ENCODE measurements at regions not wholly inside any gene's neighbourhood (a gene's known extent, or its start where the extent isn't known, plus 50 kb on each side); places are given as distances from the start of the nearest gene placed in this dataset.

DNA sequence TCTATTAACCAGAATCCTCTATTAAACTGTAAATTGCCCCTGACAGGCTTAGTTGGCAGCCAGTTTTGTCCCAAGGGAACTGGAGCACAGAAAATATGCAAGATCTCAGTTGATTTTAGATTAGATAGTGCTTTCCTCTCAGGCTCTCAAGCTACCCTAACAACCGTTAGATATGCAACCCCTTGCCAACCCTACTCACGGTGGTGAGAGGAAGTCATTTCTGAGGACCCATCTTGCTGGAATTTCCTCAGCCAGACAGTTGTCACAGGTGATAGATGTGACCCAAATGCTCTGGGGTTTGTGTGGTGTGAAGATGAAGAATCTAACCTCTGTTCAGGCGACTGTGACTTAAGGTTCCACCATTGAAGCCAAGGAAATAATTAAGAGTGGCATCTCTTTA, 447.1 kb downstream of the MID1IP1 start:
- H3K4me3 ChIP-seq: no peak overlapping the region
- no peak for ATAC-seq
- no peaks in the 10 kb centered on the region for H3K27me3 ChIP-seq (ENCODE audit: low read depth)
- no peak for DNase-seq
- no peak overlapping the region for H3K27ac ChIP-seq
- TF ChIP-seq, protein P1, sequence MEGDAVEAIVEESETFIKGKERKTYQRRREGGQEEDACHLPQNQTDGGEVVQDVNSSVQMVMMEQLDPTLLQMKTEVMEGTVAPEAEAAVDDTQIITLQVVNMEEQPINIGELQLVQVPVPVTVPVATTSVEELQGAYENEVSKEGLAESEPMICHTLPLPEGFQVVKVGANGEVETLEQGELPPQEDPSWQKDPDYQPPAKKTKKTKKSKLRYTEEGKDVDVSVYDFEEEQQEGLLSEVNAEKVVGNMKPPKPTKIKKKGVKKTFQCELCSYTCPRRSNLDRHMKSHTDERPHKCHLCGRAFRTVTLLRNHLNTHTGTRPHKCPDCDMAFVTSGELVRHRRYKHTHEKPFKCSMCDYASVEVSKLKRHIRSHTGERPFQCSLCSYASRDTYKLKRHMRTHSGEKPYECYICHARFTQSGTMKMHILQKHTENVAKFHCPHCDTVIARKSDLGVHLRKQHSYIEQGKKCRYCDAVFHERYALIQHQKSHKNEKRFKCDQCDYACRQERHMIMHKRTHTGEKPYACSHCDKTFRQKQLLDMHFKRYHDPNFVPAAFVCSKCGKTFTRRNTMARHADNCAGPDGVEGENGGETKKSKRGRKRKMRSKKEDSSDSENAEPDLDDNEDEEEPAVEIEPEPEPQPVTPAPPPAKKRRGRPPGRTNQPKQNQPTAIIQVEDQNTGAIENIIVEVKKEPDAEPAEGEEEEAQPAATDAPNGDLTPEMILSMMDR (IDR thresholded peaks at IDR 0.05): no peak
- intact Hi-C loops (cut with DNase I): no loop called here
- H3K36me3 ChIP-seq: no peaks in the 10 kb centered on the region
- no peaks in the 10 kb centered on the region for H3K4me1 ChIP-seq
- no peaks in the 10 kb centered on the region for H3K9me3 ChIP-seq

DNA sequence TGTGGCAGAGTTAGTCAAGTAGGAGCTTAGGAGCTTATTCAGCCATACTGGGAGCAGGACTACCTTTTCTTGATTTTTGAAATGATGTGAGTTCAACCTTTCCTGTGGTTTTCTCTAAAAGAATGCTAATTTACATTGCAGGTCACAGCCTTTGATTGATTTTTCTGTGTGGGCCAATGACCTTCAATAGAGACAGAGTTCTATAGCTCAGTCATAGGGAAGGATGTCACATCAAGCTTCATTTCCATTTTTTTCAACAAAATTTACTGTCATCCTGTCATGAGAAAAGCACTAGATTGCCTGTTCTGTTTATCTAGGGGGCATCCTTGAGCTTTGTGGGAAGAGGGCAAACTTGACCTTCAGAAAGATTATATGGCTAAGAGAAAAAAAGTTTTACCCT, 448.7 kb downstream of the MID1IP1 start:
- DNase-seq (no peak), ATAC-seq (no peak)
- Histone ChIP-seq H3K4me1 (no peaks in the 10 kb centered on the region), H3K9me3 (no peaks in the 10 kb centered on the region), H3K4me3 (no peak overlapping the region), H3K27me3 (ENCODE audit: low read depth) (no peaks in the 10 kb centered on the region), H3K36me3 (no peaks in the 10 kb centered on the region), H3K27ac (no peak overlapping the region)
- intact Hi-C loops (cut with DNase I): no loop called here
- TF ChIP-seq, protein P1 (IDR thresholded peaks at IDR 0.05): no peak

DNA sequence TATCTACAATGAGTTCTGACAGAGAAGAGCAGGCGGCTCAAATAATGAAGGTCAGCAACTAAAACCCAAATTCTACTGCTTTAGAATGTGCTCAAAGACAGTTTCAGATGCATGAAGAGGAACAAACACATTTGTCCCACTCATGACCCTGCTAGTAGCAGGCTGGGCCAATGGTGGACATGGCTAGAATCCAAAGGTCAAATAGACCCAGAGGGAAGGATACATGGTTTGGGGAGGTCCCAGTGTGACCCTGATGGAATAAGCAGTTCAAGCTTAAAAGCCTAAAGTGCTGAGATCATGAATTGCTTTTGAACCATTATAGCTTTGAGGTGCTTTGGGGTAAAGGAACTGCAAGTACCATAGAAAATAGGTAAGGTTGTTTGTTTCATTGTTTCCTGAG, 450.7 kb downstream of the MID1IP1 start:
- intact Hi-C loops (cut with DNase I): no loop called here

DNA sequence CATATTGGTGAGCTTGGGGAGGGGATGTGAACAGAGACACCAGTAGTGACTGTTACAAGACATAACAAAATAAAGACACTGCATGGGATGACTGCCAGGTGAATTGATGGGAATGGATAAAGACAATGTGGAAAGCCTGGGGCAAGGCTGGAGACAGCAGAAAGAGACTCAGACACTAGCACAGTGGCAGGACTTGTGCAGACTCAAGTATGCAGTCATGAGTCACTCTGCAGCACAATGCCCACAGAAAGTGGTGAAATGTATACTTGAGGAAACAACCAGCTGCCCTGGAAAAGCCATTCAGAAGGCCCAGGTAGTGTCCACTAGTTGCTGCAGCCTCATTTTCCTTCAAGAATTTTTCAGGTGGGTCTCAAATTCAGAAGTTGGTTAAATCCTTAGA, 452.3 kb downstream of the MID1IP1 start:
- Histone ChIP-seq H3K27ac (no peak overlapping the region), H3K9me3 (no peaks in the 10 kb centered on the region), H3K4me3 (no peak overlapping the region), H3K36me3 (no peaks in the 10 kb centered on the region), H3K27me3 (ENCODE audit: low read depth) (no peaks in the 10 kb centered on the region), H3K4me1 (no peaks in the 10 kb centered on the region)
- DNase-seq: no peak
- ATAC-seq: no peak
- intact Hi-C loops (cut with DNase I): no loop called here
- TF ChIP-seq, protein P1 (IDR thresholded peaks at IDR 0.05): no peak

More for the DNA sequence above, 450.7 kb downstream of the MID1IP1 start:
- no peaks in the 10 kb centered on the region for H3K36me3 ChIP-seq
- no peaks in the 10 kb centered on the region for H3K27me3 ChIP-seq (ENCODE audit: low read depth)
- ATAC-seq: no peak
- DNase-seq: no peak
- TF ChIP-seq, protein P1 (IDR thresholded peaks at IDR 0.05): no peak
- no peak overlapping the region for H3K4me3 ChIP-seq
- no peak overlapping the region for H3K27ac ChIP-seq
- H3K9me3 ChIP-seq: no peaks in the 10 kb centered on the region
- H3K4me1 ChIP-seq: no peaks in the 10 kb centered on the region

- H3K4me1 ChIP-seq: no peaks in the 10 kb centered on the region
- TF ChIP-seq, protein P1 (IDR thresholded peaks at IDR 0.05): no peak
- H3K9me3 ChIP-seq: no peaks in the 10 kb centered on the region
- no peak for DNase-seq
- intact Hi-C loops (cut with DNase I): no loop called here
- H3K27ac ChIP-seq: no peak overlapping the region
- no peak for ATAC-seq
- H3K27me3 ChIP-seq (ENCODE audit: low read depth): no peaks in the 10 kb centered on the region
- no peaks in the 10 kb centered on the region for H3K36me3 ChIP-seq
- no peak overlapping the region for H3K4me3 ChIP-seq
Observed at GRCh38 chrX:39258331-39258730, 457.1 kb downstream of the MID1IP1 start.

DNA sequence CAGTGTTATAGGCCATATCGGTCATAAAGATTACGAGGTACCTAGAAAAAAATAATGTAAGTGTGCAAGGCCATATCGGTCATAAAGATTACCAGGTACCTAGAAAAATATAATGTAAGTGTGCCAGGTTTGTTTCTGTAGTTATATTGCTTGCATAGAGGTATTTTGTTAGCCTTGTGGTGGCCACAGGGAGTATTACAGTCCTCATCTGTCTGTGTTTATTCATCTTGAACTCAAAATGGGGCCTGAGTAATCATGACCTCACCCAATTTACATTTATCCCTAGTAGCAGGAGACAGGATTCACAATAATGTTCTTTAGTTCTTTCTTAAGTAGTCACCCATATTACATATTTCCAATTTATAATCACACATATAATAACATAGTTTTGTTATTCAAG, 459.7 kb downstream of the MID1IP1 start:
- H3K36me3 ChIP-seq: no peaks in the 10 kb centered on the region
- ATAC-seq: no peak
- no peak overlapping the region for H3K27ac ChIP-seq
- TF ChIP-seq, protein P1 (IDR thresholded peaks at IDR 0.05): no peak
- intact Hi-C loops (cut with DNase I): no loop called here
- no peak overlapping the region for H3K4me3 ChIP-seq
- H3K4me1 ChIP-seq: no peaks in the 10 kb centered on the region
- H3K9me3 ChIP-seq: no peaks in the 10 kb centered on the region
- no peaks in the 10 kb centered on the region for H3K27me3 ChIP-seq (ENCODE audit: low read depth)
- DNase-seq: no peak

Data from lower lobe of right lung (tissue), 2 donors.